HCT116 (cell line): ENCODE measurements at regions not wholly inside any gene's neighbourhood (a gene's known extent, or its start where the extent isn't known, plus 50 kb on each side); places are given as distances from the start of the nearest gene placed in this dataset.

Source experiments
- ATAC-seq: fragments of 200-7000 bp; cut with Tn5 transposase; 2 replicates; pipeline ENCODE4 v1.9.1; 2020; ENCODE audit warnings: mild to moderate bottlenecking, moderate library complexity
- BruUV-seq: library from RNA; stranded (reverse); fragments of 400-500 nt; replicated peaks from 2 replicates; lab custom pipeline; 2021; lab: Mats Ljungman, UMichigan
- CTCF ChIA-PET: fragments of 300-600 bp; sonication (Branson Sonifier 250); formaldehyde crosslinking; loops from one replicate; lab custom pipeline; 2021; ENCODE audit warnings: antibody characterized with exemption; lab: Charles Lee
- POLR2A ChIA-PET: fragments of 300-600, 350-600 bp; sonication (Branson Sonifier 250); formaldehyde crosslinking; loops from one replicate; lab custom pipeline; 2021; ENCODE audit warnings: antibody characterized with exemption; lab: Charles Lee
- RAD21 ChIA-PET, 2 experiments: fragments of 300-600 bp; sonication (Branson Sonifier 250); formaldehyde crosslinking; loops; one replicate each; lab custom pipeline; 2023; ENCODE audit warnings: low total read pairs in 2 of 2; ENCODE audit not compliant: uncharacterized antibody in 2 of 2, unreplicated experiment in 2 of 2, low non-redundant PET in 1 of 2; lab: Charles Lee
- DNase-seq: peaks from one replicate; pipeline ENCODE4 v3.0.0-alpha.2; 2010; ENCODE audit warnings: low read depth, low spot score
- H2AFZ ChIP-seq: fragments of 200-600 bp; shearing (Covaris generic), sonication (generic); 2 replicates; pipeline ENCODE4 v1.6.1; 2017; ENCODE audit warnings: low read depth, mixed run types, mixed read lengths, antibody characterized with exemption, low read length; ENCODE audit not compliant: poor library complexity, severe bottlenecking
- H3K27ac ChIP-seq: 2 replicates; pipeline ENCODE4 v1.5.1; 2012; ENCODE audit warnings: low read depth, low read length
- H3K27me3 ChIP-seq: fragments of 200-600 bp; sonication (generic); 2 replicates; pipeline ENCODE4 v1.6.1; 2016; ENCODE audit warnings: mixed run types, low read length, mixed read lengths; ENCODE audit not compliant: insufficient read depth
- H3K36me3 ChIP-seq, 2 experiments: fragments of 200-500 bp in 1 of 2; fragments of 200-600 bp in 1 of 2; sonication (Bioruptor generic) in 1 of 2; sonication (generic) in 1 of 2; 2 replicates each; pipeline versions ENCODE4 v1.5.1 to v1.6.1; 2014 to 2016; ENCODE audit warnings: low read length in 2 of 2, inconsistent platforms in 1 of 2, mixed read lengths in 1 of 2, mixed run types in 1 of 2; ENCODE audit not compliant: insufficient read depth in 2 of 2, control insufficient read depth in 1 of 2
- H3K4me1 ChIP-seq, 2 experiments: fragments of 200-600 bp in 1 of 2; sonication (generic) in 1 of 2; 2 replicates each; pipeline versions ENCODE4 v1.5.1 to v1.6.1; 2012 to 2017; ENCODE audit warnings: low read length in 2 of 2, inconsistent platforms in 1 of 2, mild to moderate bottlenecking in 1 of 2, mixed read lengths in 1 of 2, mixed run types in 1 of 2, moderate library complexity in 1 of 2; ENCODE audit not compliant: insufficient read depth in 2 of 2, control insufficient read depth in 1 of 2
- H3K4me2 ChIP-seq: fragments of 200-600 bp; sonication (generic); 2 replicates; pipeline ENCODE4 v1.6.1; 2017; ENCODE audit warnings: mixed run types, low read length, mixed read lengths
- H3K4me3 ChIP-seq, 2 experiments: fragments of 200-600 bp in 1 of 2; sonication (generic) in 1 of 2; replicated peaks in 1 of 2; 2 replicates each; pipeline ENCODE4 v1.5.1; 2011 to 2016; ENCODE audit warnings: low read length in 2 of 2, control low read depth in 1 of 2, low read depth in 1 of 2, mild to moderate bottlenecking in 1 of 2, mixed read lengths in 1 of 2, mixed run types in 1 of 2
- H3K79me2 ChIP-seq: fragments of 200-600 bp; sonication (generic); 2 replicates; pipeline ENCODE4 v1.6.1; 2017; ENCODE audit warnings: mild to moderate bottlenecking, mixed run types, low read length, moderate library complexity, mixed read lengths; ENCODE audit not compliant: insufficient read depth
- H3K9ac ChIP-seq: fragments of 200-600 bp; sonication (generic); 2 replicates; pipeline ENCODE4 v1.6.1; 2016; ENCODE audit warnings: low read length, mixed read lengths
- H3K9me2 ChIP-seq: fragments of 200-600 bp; sonication (generic), shearing (Covaris generic); 2 replicates; pipeline ENCODE4 v1.6.1; 2017; ENCODE audit warnings: mixed run types, mild to moderate bottlenecking, moderate library complexity; ENCODE audit not compliant: insufficient read depth
- H3K9me3 ChIP-seq, 2 experiments: fragments of 200-500 bp in 1 of 2; fragments of 200-600 bp in 1 of 2; sonication (Bioruptor generic) in 1 of 2; sonication (generic) in 1 of 2; 2 replicates each; pipeline ENCODE4 v1.6.1; 2014 to 2017; ENCODE audit warnings: low read length in 2 of 2, mixed read lengths in 2 of 2, inconsistent platforms in 1 of 2, low read depth in 1 of 2, mild to moderate bottlenecking in 1 of 2, mixed run types in 1 of 2, moderate library complexity in 1 of 2; ENCODE audit not compliant: control insufficient read depth in 1 of 2, insufficient read depth in 1 of 2
- H4K20me1 ChIP-seq: fragments of 200-600 bp; sonication (generic), shearing (Covaris generic); 2 replicates; pipeline ENCODE4 v1.6.1; 2017; ENCODE audit warnings: mixed run types, mild to moderate bottlenecking, moderate library complexity; ENCODE audit not compliant: insufficient read depth
- EZH2 ChIP-seq: fragments of 200-600 bp; sonication (generic); IDR thresholded peaks from 2 replicates; pipeline ENCODE4 v1.6.1; 2017; ENCODE audit warnings: antibody characterized with exemption, mixed run types
- POLR2AphosphoS5 ChIP-seq: IDR thresholded peaks from 2 replicates; pipeline ENCODE4 v1.6.1; 2011; ENCODE audit warnings: mild to moderate bottlenecking, low read depth, low read length, moderate library complexity
- SP1 ChIP-seq: IDR thresholded peaks from 2 replicates; pipeline ENCODE4 v1.6.1; 2012; ENCODE audit warnings: low read depth
- YY1 ChIP-seq: IDR thresholded peaks from 2 replicates; pipeline ENCODE4 v1.6.1; 2011; ENCODE audit warnings: low read length, low read depth, moderate library complexity, mild to moderate bottlenecking; ENCODE audit not compliant: insufficient replicate concordance; ENCODE audit errors: extremely low read depth
- ZNF274 ChIP-seq: fragments of 200-500 bp; sonication (Bioruptor generic); IDR thresholded peaks from 2 replicates; pipeline ENCODE4 v1.6.1; 2014; ENCODE audit warnings: mild to moderate bottlenecking, low read depth, low read length, inconsistent platforms
- intact Hi-C: fragments of 100-400 bp; cut with micrococcal nuclease; formaldehyde crosslinking; loops from 2 replicates; pipeline ENCODE4 v1.10.0; 2022
- TF ChIP-seq, protein P1 (sequence below): IDR thresholded peaks from 2 replicates; pipeline ENCODE4 v1.6.1; 2012; ENCODE audit warnings: low read depth
- TF ChIP-seq, protein P2 (sequence below), 3 experiments: fragments of 200-600 bp in 1 of 3; sonication (generic) in 1 of 3; IDR thresholded peaks in 2 of 3; conservative IDR thresholded peaks in 1 of 3; 2 replicates each; pipeline ENCODE4 v1.5.1; 2012 to 2017; ENCODE audit warnings: low read depth in 2 of 3, low read length in 2 of 3, antibody characterized with exemption in 1 of 3, borderline replicate concordance in 1 of 3, control low read depth in 1 of 3, mild to moderate bottlenecking in 1 of 3, mixed read lengths in 1 of 3, mixed run types in 1 of 3, moderate library complexity in 1 of 3; ENCODE audit not compliant: insufficient read depth in 1 of 3
- TF ChIP-seq, protein P3 (sequence below): IDR thresholded peaks from 2 replicates; pipeline ENCODE4 v1.6.1; 2012

DNA sequence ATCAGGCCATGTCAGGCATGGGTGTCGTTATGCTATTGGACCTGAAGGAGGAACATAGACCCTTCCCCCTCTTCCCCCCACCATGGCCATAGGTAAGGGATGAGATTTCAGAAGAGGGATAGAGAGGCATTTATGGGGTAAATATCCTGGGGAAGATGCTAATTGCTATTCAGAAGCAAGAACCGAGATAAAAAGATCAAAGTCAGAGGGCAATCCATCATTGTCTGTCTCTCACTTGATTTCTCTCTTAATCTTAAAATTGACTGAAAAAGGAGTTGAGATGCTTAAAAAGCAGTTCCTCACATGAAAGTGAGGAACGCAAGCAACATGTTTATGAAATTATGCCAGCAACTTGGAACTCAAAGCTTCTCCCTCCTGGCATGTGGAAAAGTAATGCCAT is 212.0 kb downstream of the RPAP3 start (continued):
- TF ChIP-seq, protein P1, sequence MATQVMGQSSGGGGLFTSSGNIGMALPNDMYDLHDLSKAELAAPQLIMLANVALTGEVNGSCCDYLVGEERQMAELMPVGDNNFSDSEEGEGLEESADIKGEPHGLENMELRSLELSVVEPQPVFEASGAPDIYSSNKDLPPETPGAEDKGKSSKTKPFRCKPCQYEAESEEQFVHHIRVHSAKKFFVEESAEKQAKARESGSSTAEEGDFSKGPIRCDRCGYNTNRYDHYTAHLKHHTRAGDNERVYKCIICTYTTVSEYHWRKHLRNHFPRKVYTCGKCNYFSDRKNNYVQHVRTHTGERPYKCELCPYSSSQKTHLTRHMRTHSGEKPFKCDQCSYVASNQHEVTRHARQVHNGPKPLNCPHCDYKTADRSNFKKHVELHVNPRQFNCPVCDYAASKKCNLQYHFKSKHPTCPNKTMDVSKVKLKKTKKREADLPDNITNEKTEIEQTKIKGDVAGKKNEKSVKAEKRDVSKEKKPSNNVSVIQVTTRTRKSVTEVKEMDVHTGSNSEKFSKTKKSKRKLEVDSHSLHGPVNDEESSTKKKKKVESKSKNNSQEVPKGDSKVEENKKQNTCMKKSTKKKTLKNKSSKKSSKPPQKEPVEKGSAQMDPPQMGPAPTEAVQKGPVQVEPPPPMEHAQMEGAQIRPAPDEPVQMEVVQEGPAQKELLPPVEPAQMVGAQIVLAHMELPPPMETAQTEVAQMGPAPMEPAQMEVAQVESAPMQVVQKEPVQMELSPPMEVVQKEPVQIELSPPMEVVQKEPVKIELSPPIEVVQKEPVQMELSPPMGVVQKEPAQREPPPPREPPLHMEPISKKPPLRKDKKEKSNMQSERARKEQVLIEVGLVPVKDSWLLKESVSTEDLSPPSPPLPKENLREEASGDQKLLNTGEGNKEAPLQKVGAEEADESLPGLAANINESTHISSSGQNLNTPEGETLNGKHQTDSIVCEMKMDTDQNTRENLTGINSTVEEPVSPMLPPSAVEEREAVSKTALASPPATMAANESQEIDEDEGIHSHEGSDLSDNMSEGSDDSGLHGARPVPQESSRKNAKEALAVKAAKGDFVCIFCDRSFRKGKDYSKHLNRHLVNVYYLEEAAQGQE = no peak
- TF ChIP-seq SP1 = no peak

DNA sequence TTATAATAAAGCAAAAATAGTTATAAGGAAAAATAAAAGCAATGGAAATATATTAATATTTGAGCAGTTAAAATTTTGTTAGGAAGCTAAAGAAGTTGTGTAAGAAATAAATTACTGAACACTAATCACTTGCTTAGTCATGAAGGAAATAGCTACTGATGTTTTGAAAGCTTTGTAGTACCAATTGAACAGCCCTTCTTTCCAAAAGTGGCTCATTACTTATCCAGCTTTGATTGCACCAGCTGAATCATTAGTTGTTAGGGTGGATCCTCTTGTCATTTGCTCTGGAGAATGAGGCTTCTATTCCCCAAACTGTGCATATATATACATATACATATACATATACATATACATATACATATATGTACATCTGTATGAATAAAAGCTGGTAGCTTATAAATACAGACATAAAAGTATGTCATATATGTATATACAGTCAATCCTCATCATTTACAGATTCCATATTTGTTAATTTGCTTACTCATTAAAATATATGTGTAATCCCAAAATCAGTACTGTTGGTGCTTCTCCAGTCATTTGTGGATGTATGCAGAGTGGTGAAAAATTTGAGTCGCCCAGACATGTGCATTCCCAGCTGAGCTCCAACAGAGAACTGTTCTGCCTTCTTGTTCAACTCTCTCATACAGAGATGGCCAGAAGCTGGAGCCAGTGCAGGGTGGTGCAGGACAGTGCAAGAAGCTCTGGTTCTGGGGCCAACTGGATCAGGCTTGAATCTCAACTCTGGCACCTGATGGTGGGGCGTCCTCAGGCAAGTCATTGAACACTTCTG is 214.1 kb downstream of the RPAP3 start:
- Histone ChIP-seq H3K36me3 (no peaks in the 10 kb centered on the region), H3K9me3 (no peaks in the 10 kb centered on the region; a peak in 1 of 4 replicates), H2AFZ (no peak overlapping the region), H3K79me2 (no peaks in the 10 kb centered on the region), H4K20me1 (no peaks in the 10 kb centered on the region), H3K9me2 (no peaks in the 10 kb centered on the region)
- TF ChIP-seq, protein P2, sequence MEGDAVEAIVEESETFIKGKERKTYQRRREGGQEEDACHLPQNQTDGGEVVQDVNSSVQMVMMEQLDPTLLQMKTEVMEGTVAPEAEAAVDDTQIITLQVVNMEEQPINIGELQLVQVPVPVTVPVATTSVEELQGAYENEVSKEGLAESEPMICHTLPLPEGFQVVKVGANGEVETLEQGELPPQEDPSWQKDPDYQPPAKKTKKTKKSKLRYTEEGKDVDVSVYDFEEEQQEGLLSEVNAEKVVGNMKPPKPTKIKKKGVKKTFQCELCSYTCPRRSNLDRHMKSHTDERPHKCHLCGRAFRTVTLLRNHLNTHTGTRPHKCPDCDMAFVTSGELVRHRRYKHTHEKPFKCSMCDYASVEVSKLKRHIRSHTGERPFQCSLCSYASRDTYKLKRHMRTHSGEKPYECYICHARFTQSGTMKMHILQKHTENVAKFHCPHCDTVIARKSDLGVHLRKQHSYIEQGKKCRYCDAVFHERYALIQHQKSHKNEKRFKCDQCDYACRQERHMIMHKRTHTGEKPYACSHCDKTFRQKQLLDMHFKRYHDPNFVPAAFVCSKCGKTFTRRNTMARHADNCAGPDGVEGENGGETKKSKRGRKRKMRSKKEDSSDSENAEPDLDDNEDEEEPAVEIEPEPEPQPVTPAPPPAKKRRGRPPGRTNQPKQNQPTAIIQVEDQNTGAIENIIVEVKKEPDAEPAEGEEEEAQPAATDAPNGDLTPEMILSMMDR (IDR thresholded peaks at IDR 0.05 in 2 of 3, conservative IDR thresholded peaks at IDR 0.05 in 1 of 3; ENCODE audit: borderline replicate concordance in 1 of 3, insufficient read depth in 1 of 3, low read depth in 2 of 3, low read length in 2 of 3) = no peak
- TF ChIP-seq EZH2 = no peak
- no peak for TF ChIP-seq POLR2AphosphoS5
- TF ChIP-seq, protein P1 = no peak
- TF ChIP-seq, protein P3, sequence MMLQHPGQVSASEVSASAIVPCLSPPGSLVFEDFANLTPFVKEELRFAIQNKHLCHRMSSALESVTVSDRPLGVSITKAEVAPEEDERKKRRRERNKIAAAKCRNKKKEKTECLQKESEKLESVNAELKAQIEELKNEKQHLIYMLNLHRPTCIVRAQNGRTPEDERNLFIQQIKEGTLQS = no peak
- no peak for TF ChIP-seq ZNF274
- no peak for TF ChIP-seq YY1
- TF ChIP-seq, all 23 proteins: peak for 0
- BruUV-seq = no TSS peak
- ChIA-PET POLR2A (no interaction called here), RAD21 (no interaction called here), CTCF (no interaction called here)
- H3K4me3 ChIP-seq = no peak overlapping the region
- H3K4me2 ChIP-seq = no peak overlapping the region
- ATAC-seq (no peak), DNase-seq (no peak)
- intact Hi-C loops = no loop called here
- no peak overlapping the region for H3K9ac ChIP-seq
- H3K4me1 ChIP-seq = no peaks in the 10 kb centered on the region
- no peak overlapping the region for H3K27ac ChIP-seq
- peaks cover 18% of the 10 kb centered on the region; the same call in 1 of the 2 replicates for H3K27me3 ChIP-seq
